ENCODE measurements at regions not wholly inside any gene's neighbourhood (a gene's known extent, or its start where the extent isn't known, plus 50 kb on each side); places are given as distances from the start of the nearest gene placed in this dataset.

- Histone ChIP-seq H3K4me3 (replicated peaks in 1 of 3; ENCODE audit: low read depth in 2 of 3, low read length in 3 of 3) (no peak overlapping the region), H3K27ac (ENCODE audit: low read depth in 1 of 2, low read length in 2 of 2) (no peak overlapping the region), H3K9me3 (replicated peaks in 1 of 2; ENCODE audit: control insufficient read depth in 1 of 2, insufficient read depth in 1 of 2, low read length in 2 of 2) (no peaks in the 10 kb centered on the region), H3K27me3 (ENCODE audit: control insufficient read depth in 2 of 2, insufficient read depth in 2 of 2, low read length in 2 of 2) (no peaks in the 10 kb centered on the region), H3K9ac (ENCODE audit: insufficient read depth, low read length, poor library complexity, severe bottlenecking) (no peak overlapping the region), H4K20me1 (ENCODE audit: insufficient read depth, low read length) (no peaks in the 10 kb centered on the region), H3K4me1 (ENCODE audit: control insufficient read depth in 1 of 2, insufficient read depth in 2 of 2, low read length in 2 of 2) (no peaks in the 10 kb centered on the region), H2AFZ (ENCODE audit: insufficient read depth, low read depth, low read length, poor library complexity, severe bottlenecking) (no peak overlapping the region), H3K4me2 (replicated peaks; ENCODE audit: extremely low read depth, low read length, poor library complexity, severe bottlenecking) (no peak overlapping the region), H3K36me3 (replicated peaks in 1 of 2; ENCODE audit: control insufficient read depth in 1 of 2, insufficient read depth in 2 of 2, low read length in 2 of 2) (no peaks in the 10 kb centered on the region), H3K79me2 (ENCODE audit: insufficient read depth, low read length) (no peaks in the 10 kb centered on the region)
- intact Hi-C loops (cut with micrococcal nuclease): no loop called here
- H3K36me3 Mint-ChIP-seq: no peaks in the 10 kb centered on the region
- H3K4me1 Mint-ChIP-seq: no peaks in the 10 kb centered on the region
- TF ChIP-seq CTCF (IDR thresholded peaks at IDR 0.05): no peak
- no peak overlapping the region for H3K4me3 Mint-ChIP-seq
- H3K9me3 Mint-ChIP-seq: peaks cover 0 to 1% (median 0%) of the 10 kb centered on the region in 7 donors
- H3K27ac Mint-ChIP-seq: no peak overlapping the region
- DNase-seq: no peak
- H3K27me3 Mint-ChIP-seq (ENCODE audit: low read depth in 3 of 3): peaks cover 0 to 3% (median 2%) of the 10 kb centered on the region in 3 donors
Measured at GRCh38 chr4:129926936-129927335, 831.0 kb downstream of the C4orf33 start.

GRCh38 chr4:129929052-129929451 lies 833.1 kb downstream of the C4orf33 start:
- 67% methylated on average over 1 of the region's 1 CpG for WGBS (ENCODE audit: insufficient coverage)
- Mint-ChIP-seq H3K4me3 (no peak overlapping the region), H3K9me3 (no peaks in the 10 kb centered on the region), H3K4me1 (no peaks in the 10 kb centered on the region), H3K27me3 (ENCODE audit: low read depth in 3 of 3) (peaks cover 0 to 3% (median 0%) of the 10 kb centered on the region in 3 donors), H3K36me3 (no peaks in the 10 kb centered on the region), H3K27ac (no peak overlapping the region)
- Histone ChIP-seq H3K79me2 (ENCODE audit: insufficient read depth, low read length) (no peaks in the 10 kb centered on the region), H2AFZ (ENCODE audit: insufficient read depth, low read depth, low read length, poor library complexity, severe bottlenecking) (no peak overlapping the region), H3K9ac (ENCODE audit: insufficient read depth, low read length, poor library complexity, severe bottlenecking) (no peak overlapping the region), H3K36me3 (replicated peaks in 1 of 2; ENCODE audit: control insufficient read depth in 1 of 2, insufficient read depth in 2 of 2, low read length in 2 of 2) (no peaks in the 10 kb centered on the region), H3K27ac (ENCODE audit: low read depth in 1 of 2, low read length in 2 of 2) (no peak overlapping the region), H3K4me2 (replicated peaks; ENCODE audit: extremely low read depth, low read length, poor library complexity, severe bottlenecking) (no peak overlapping the region), H3K27me3 (ENCODE audit: control insufficient read depth in 2 of 2, insufficient read depth in 2 of 2, low read length in 2 of 2) (no peaks in the 10 kb centered on the region), H4K20me1 (ENCODE audit: insufficient read depth, low read length) (no peaks in the 10 kb centered on the region), H3K4me1 (ENCODE audit: control insufficient read depth in 1 of 2, insufficient read depth in 2 of 2, low read length in 2 of 2) (no peaks in the 10 kb centered on the region), H3K9me3 (replicated peaks in 1 of 2; ENCODE audit: control insufficient read depth in 1 of 2, insufficient read depth in 1 of 2, low read length in 2 of 2) (no peaks in the 10 kb centered on the region), H3K4me3 (replicated peaks in 1 of 3; ENCODE audit: low read depth in 2 of 3, low read length in 3 of 3) (no peak overlapping the region)
- no peak for DNase-seq
- no peak for TF ChIP-seq CTCF (IDR thresholded peaks at IDR 0.05)
- intact Hi-C loops (cut with micrococcal nuclease): no loop called here
